Mucosa of descending colon (tissue), 3 donors: ENCODE measurements at regions not wholly inside any gene's neighbourhood (a gene's known extent, or its start where the extent isn't known, plus 50 kb on each side); places are given as distances from the start of the nearest gene placed in this dataset.
A peak's percentile ranks its signal among the peaks of the same experiment; 100 is the strongest.
"Not testable (repeated sequence)": the region's sequence is repeated elsewhere in the genome, so short reads cannot be mapped to it uniquely, and the experiment has no call there.

Experiments
- ATAC-seq: fragments of 200-7000 bp; cut with Tn5 transposase; one replicate; pipeline ENCODE4 v1.9.1; 2020; ENCODE audit warnings: mild to moderate bottlenecking, moderate library complexity
- DNase-seq, 3 donors: peaks; one replicate each; pipeline ENCODE4 v3.0.0-alpha.2; 2020
- H3K36me3 ChIP-seq: fragments of 200-600 bp; one replicate; pipeline ENCODE4 v1.8.0; 2021; ENCODE audit warnings: low read depth, mild to moderate bottlenecking
- H3K4me1 ChIP-seq: fragments of 200-600 bp; one replicate; pipeline ENCODE4 v1.8.0; 2021; ENCODE audit warnings: low read depth, mild to moderate bottlenecking
- H3K4me3 ChIP-seq: fragments of 200-600 bp; one replicate; pipeline ENCODE4 v1.8.0; 2021; ENCODE audit warnings: mild to moderate bottlenecking
- H3K9me3 ChIP-seq: fragments of 200-600 bp; one replicate; pipeline ENCODE4 v1.8.0; 2021; ENCODE audit warnings: mild to moderate bottlenecking
- intact Hi-C, 2 donors: fragments of 100-400 bp; cut with DNase I in 1 of 2; cut with micrococcal nuclease in 1 of 2; formaldehyde crosslinking; loops; one replicate each; pipeline versions ENCODE4 v1.11.0 to v1.11.1; 2022; cut with DNase I, micrococcal nuclease
- donor health status: DM: no; HTN: no; CAD: no; lungs with moderate emphysema.
- donor health status: DM: no; HTN: no; CAD: no.
- donor health status: DM: no; HTN: yes; CAD: no.

DNA sequence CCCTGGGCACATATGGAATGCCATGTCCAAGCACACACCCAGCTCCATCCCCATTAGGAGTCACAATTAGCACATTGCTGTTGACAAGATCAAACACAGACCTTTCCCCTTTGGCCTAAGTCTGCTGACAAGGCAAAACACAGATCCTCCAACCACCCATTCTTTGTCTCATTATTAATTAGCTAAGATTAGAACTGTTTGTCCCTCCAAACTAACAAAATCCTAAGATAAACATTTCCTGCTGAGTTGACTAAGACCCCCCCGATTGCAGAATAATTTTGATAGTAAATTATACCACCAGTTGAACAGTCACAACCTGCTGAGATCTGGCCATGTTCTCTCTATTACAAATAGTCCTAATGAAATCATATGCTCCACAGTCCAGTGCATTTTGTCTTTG, 186.7 kb downstream of the SPATA31A1 start:
- H3K4me3 ChIP-seq, ATAC-seq, H3K36me3 ChIP-seq, intact Hi-C loops, H3K4me1 ChIP-seq, H3K9me3 ChIP-seq, DNase-seq: not testable (repeated sequence)

DNA sequence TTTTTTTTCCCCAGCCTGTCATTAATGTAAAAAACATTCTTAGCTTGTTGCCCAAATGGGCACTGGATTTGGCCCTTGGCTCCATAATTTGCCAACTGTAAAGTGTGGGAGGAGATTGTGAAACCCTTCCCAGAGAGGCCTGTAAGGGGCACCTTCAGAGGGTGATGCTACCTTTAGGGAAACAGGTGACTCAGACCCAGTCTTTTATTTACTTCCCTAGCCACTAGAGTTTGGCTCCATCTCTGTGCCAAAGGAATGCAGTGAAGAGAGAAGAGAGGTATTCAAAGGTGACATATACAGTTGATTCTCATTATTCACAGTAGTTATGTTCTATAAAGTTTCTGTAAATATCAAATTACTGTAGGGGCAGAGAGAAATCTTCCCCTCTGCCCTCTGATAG, 189.6 kb downstream of the SPATA31A1 start:
- ATAC-seq, H3K4me1 ChIP-seq, intact Hi-C loops, H3K9me3 ChIP-seq, H3K36me3 ChIP-seq, H3K4me3 ChIP-seq, DNase-seq: not testable (repeated sequence)

DNA sequence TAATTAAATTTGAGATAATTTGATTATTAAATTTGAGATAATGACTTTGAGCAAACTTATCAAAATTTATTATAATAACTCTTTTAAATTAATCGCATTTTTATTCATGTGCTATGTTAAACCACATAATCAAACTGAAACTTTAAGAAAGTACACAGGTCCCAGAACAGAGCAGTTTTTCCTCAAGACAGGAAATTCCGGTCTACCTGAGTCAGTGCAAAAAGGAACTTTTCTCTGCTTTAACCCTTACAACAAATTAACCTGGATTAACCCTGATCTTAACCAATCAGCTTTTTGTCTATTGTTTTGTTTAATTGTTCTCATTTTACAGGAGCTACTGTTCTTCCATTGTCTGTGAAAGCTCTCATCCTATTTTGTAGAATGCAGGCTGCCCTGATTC, 195.1 kb downstream of the SPATA31A1 start:
- intact Hi-C loops, H3K9me3 ChIP-seq, H3K4me3 ChIP-seq, H3K4me1 ChIP-seq, DNase-seq, ATAC-seq, H3K36me3 ChIP-seq: not testable (repeated sequence)

DNA sequence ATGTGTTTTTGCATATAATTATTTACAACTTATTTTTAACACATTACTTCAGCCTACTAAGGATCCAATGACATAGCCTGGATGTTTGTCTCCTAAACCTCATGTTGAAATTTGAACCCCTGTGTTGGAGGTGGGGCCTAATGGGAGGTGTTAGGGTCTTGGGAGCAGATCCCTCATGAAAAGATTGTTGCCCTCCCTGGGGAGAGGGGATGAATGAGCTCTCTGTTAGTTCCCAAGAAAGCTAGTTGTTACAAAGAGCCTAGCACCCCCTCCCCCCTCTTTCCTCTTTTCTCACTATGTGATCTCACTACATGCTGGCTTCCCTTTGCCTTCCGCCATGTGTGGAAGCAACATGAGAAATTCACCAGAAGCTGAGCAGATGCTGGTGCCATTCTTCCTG, 196.1 kb downstream of the SPATA31A1 start:
- not testable (repeated sequence) for H3K36me3 ChIP-seq

DNA sequence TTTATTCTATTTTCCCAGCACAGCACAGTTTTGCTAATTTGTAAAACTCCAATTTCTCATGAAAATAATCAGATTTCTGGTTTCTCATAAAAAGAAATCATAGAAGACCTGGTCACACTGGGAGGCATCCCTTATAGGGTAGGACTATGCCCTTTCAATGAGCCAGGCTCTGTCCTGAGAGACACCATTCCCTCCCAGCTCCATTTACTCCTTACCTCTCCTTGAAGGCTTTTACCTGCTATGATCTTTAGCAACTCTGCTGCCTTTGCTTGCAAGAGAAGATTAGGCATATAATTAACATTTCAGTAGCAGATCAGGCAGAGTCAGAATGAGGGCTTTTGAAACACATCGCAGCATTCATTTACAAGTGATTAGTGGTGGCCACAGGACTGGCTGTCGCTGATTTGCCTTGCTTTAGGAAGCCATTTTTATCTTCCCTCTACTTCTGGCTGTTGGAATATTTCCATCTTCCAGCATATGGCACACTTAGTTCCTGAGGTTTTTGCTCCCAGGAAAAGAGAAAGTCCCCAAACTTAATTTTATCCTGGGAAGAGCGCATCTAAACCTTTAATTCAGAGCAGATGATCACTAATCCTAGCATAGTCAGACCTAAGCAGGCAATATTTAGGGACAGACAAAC, 196.9 kb downstream of the SPATA31A1 start:
- H3K36me3 ChIP-seq, H3K9me3 ChIP-seq, H3K4me3 ChIP-seq, H3K4me1 ChIP-seq, ATAC-seq, intact Hi-C loops, DNase-seq: not testable (repeated sequence)

More for the DNA sequence above, 196.1 kb downstream of the SPATA31A1 start:
- intact Hi-C loops, DNase-seq, ATAC-seq, H3K9me3 ChIP-seq, H3K4me1 ChIP-seq, H3K4me3 ChIP-seq: not testable (repeated sequence)

DNA sequence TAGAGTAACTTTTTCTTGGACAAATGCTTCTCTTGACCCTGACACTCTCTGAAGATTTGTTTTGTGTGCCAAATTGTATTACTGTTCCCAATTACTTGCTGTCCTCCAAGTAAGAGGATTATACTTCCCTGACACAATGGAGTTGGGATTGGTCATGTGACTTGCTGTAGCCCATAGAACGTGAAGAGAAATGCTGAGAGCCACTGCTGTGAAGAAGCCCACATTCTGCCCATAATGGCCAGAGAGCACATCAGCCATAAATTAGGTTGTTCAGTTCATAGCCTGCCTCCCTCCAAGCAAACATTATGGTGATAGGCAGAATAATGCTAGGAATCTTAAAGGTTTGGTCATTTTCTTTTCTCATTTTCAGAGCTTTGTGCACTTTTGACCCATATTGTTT, 198.9 kb downstream of the SPATA31A1 start:
- intact Hi-C loops, H3K4me1 ChIP-seq, H3K4me3 ChIP-seq, DNase-seq, ATAC-seq, H3K36me3 ChIP-seq, H3K9me3 ChIP-seq: not testable (repeated sequence)

DNA sequence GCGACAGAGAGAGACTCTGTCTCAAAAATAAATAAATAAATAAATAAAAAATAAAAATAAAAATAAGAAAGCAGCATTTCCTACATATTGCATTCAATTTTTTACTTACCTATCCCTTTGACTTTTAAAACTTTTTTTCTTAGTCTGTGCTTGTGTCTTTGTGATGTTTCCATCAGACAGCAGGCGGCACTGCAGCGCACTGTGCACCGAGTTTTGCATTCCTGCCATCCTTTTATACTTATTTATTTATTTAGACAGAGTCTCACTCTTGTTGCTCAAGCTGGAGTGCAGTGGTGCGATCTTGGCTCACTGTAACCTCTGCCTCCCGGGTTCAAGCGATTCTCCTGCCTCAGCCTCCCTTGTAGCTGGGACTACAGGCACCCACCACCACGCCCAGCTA, 203.9 kb downstream of the SPATA31A1 start:
- H3K36me3 ChIP-seq, H3K9me3 ChIP-seq, ATAC-seq, H3K4me1 ChIP-seq, H3K4me3 ChIP-seq, intact Hi-C loops: not testable (repeated sequence)
- peak in 1 of 3 donors; percentile 14 for DNase-seq

DNA sequence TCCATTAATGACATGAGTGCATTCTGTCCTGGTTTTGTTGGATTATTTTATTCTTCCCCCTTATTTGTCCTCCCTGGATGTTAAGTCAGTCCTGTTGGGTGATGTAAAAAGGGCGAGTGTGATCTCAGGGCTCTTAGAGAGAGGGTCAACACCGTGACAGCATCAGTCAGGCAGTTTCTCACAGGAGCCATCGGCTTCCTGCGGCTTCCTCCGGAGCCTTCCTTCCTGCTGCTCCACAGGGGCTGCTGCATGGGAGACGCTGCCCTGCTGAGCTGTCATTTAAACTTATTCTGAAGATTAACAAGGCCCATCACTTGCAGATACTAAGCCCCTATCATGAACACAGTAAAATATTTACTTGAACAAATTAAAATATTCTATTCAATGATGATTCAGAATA, 211.3 kb downstream of the SPATA31A1 start:
- ATAC-seq, H3K36me3 ChIP-seq, H3K9me3 ChIP-seq, DNase-seq, H3K4me3 ChIP-seq, H3K4me1 ChIP-seq, intact Hi-C loops: not testable (repeated sequence)

DNA sequence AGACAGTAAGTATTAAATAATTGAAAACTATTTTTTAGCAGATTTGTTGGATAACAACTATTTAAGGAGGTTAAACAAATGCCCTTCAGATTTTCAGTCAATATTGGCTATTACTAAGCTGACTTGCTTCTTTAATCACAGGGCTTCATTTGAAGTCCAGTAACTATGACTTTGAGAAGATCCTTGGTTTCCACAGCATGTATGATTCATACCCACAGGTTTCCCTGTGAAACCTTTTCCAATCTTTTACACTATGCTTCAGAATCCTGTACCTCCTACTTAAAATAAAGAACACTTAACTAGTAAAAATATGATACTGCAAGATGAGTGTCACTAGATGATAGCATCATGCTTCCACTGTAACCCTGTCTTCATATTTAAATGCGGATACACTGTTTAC, 211.9 kb downstream of the SPATA31A1 start:
- intact Hi-C loops, H3K36me3 ChIP-seq, H3K4me1 ChIP-seq, DNase-seq, H3K4me3 ChIP-seq, ATAC-seq, H3K9me3 ChIP-seq: not testable (repeated sequence)

DNA sequence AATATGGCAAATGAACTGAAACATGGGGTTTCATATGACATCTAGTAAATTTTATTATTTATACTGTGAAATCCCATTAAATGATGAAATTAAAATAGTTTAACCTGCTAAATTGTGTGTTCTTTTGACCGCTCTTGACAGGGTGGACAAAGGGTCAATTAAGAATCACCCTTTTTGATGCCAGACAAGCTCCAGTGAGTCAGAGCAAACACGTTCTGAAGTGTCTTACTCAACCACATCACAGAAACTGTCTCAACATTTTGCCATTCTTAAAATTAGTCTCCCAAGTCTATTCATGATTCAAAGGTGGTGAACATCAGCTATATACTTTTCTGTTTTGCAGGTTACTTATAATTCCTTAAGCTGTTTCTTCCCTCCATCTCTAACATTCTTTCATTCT, 213.4 kb downstream of the SPATA31A1 start:
- H3K9me3 ChIP-seq, H3K4me1 ChIP-seq, H3K36me3 ChIP-seq, ATAC-seq, intact Hi-C loops, DNase-seq, H3K4me3 ChIP-seq: not testable (repeated sequence)

DNA sequence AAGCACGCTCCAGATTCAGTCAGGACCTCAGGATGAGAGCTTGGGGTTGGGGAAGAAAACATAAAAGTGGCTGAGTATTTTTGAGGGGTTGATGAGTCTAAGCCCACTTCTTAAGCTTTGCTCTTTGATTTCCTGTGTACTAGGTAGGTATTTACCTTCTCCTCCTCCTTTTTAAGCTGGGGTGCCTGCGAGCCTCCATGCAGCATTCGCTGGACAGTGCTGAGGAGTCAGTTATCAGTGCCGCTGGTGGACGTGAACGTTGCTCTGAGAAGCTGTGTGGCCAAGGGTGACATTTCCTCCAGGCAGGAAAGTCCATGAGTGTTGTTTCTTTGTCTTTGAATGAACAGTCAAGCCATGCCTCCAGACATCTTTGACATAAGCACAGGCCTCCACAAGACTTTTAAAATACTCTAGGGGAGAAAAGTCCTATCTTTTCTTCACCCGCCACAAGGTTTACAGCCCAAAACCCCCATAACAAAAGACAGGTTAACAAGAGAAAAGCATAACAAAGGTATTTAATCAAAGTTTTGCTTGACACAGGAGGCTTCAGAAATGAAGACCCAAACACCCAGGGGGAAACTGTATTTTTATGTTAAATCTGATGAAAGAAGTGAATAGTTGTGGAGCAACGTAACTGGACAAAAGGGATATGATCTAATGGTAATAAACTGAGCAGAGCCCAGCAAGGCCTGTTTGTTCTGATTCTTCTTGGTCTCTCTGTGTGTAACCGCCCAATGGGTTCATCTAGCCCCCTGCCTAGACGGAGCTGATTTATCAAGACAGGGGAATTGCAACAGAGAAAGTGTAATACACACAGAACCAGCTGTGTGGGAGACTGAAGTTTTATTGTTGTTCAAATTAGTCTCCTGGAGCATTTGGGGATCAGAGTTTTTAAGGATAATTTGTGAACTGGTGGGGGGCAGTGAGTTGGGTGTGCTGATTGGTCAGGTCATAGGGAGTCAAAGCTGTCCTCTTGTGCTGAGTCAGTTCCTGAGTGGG, 217.9 kb downstream of the SPATA31A1 start:
- ATAC-seq, intact Hi-C loops, H3K9me3 ChIP-seq, H3K4me3 ChIP-seq, DNase-seq, H3K36me3 ChIP-seq, H3K4me1 ChIP-seq: not testable (repeated sequence)

DNA sequence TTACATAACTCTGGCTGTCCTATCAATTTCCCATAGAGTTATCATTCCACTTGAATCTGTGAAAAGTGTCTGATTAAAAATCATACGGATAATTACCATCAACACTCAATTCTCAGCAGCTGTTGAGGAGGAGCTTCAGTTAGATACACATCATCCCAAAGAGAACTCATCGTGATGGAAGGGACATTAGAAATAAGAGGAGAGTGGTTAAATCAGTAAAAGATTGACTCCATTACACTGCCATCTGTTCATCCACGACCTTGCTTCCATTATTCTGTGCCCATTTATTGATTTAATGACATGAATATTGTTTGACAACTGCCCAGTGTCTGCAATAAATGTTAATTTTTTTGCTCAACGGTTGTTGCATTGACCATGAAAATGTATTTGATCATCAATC, 223.5 kb downstream of the SPATA31A1 start:
- H3K4me3 ChIP-seq, H3K36me3 ChIP-seq, intact Hi-C loops, H3K4me1 ChIP-seq, DNase-seq, H3K9me3 ChIP-seq, ATAC-seq: not testable (repeated sequence)

DNA sequence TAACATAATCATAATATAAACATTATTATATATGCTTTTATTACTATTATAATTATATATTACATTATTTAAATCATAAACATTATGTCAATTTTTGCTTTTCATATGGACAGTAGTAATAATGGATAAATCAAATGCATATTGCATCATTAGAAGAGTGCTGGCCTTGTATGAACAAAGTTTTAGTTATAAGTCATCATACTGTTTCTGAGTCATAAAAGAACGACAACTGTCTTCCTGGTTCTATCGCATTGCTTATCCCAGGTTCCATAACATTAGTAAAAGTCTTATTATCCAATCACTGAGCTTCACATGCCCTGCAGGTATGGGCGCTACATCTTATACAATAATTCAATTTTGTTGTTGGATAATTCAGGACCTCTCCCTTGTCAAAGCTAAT, 225.8 kb downstream of the SPATA31A1 start:
- not testable (repeated sequence) for H3K4me3 ChIP-seq

DNA sequence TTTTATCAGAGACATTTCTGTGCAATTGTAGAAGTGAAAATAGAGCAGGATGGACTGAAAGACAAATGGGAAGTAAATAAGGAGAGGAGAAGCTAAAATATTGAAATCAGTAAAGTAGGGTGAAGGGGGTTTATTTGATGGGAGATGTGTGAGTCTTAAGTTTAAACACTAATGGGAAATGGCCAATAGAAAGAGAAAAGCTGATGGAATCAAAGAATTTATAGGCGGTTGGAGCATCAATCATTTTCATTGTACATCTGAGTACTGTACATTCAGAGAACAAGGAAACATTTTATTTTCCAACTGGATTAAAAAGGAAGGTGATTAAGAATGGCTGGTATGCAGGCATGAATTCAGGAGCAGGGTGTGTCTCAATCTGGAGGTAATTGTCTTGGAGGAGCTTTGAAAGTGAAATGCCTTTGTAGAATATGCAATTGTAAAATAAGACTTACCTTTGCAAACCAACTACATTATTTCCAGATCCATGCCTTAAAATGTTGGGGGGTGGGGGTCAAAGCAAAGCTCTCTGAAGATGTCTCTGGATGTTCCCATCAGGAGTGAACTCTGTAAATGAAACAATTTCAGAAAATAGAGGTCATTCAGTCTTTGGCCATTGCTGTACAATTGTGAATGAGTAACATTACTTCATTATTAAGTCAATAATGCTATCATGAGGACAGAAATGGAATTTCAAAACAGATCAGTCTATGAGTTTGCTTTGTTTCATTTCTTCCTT, 227.4 kb downstream of the SPATA31A1 start:
- H3K4me3 ChIP-seq, ATAC-seq, H3K4me1 ChIP-seq, DNase-seq, H3K9me3 ChIP-seq, intact Hi-C loops, H3K36me3 ChIP-seq: not testable (repeated sequence)

More for the DNA sequence above, 225.8 kb downstream of the SPATA31A1 start:
- intact Hi-C loops, H3K36me3 ChIP-seq, ATAC-seq, DNase-seq, H3K9me3 ChIP-seq, H3K4me1 ChIP-seq: not testable (repeated sequence)
